ENCODE measurements at regions not wholly inside any gene's neighbourhood (a gene's known extent, or its start where the extent isn't known, plus 50 kb on each side); places are given as distances from the start of the nearest gene placed in this dataset.

DNA sequence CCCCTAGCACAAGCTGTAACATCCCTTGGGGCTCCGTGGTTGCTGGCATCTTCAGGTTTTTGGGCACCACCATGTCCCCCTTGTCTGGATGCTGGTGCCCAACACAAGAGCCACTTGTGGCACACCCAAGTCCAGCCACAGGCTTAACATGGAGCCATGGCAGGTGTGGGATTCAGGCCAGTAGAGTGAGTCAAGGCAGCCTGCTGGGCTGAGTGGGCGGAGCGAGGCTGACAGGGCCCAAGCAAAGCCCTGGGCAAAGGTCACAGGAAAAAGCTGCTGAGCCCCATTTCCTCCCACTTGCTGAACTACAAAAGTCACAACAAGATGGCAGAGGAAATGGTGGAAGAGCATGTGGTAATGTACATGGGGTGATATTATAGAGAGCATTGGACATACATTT, 950.7 kb upstream of the FLRT2 start:
- TF ChIP-seq, protein P1, sequence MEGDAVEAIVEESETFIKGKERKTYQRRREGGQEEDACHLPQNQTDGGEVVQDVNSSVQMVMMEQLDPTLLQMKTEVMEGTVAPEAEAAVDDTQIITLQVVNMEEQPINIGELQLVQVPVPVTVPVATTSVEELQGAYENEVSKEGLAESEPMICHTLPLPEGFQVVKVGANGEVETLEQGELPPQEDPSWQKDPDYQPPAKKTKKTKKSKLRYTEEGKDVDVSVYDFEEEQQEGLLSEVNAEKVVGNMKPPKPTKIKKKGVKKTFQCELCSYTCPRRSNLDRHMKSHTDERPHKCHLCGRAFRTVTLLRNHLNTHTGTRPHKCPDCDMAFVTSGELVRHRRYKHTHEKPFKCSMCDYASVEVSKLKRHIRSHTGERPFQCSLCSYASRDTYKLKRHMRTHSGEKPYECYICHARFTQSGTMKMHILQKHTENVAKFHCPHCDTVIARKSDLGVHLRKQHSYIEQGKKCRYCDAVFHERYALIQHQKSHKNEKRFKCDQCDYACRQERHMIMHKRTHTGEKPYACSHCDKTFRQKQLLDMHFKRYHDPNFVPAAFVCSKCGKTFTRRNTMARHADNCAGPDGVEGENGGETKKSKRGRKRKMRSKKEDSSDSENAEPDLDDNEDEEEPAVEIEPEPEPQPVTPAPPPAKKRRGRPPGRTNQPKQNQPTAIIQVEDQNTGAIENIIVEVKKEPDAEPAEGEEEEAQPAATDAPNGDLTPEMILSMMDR (IDR thresholded peaks at IDR 0.05) = no peak
- TF ChIP-seq POLR2A (IDR thresholded peaks at IDR 0.05) (no peak), EP300 (IDR thresholded peaks at IDR 0.05) (no peak)

Measured in sigmoid colon (tissue), 4 donors.